Upper lobe of left lung (tissue), 6 donors: ENCODE measurements at regions not wholly inside any gene's neighbourhood (a gene's known extent, or its start where the extent isn't known, plus 50 kb on each side); places are given as distances from the start of the nearest gene placed in this dataset.
A peak's percentile ranks its signal among the peaks of the same experiment; 100 is the strongest.
"Not testable (repeated sequence)": the region's sequence is repeated elsewhere in the genome, so short reads cannot be mapped to it uniquely, and the experiment has no call there.

Experiments
- ATAC-seq, 2 donors: fragments of 200-7000 bp; cut with Tn5 transposase; one replicate each; pipeline ENCODE4 v1.9.1; 2022; ENCODE audit warnings: mild to moderate bottlenecking in 2 of 2, moderate library complexity in 2 of 2; ENCODE audit not compliant: low FRiP score in 2 of 2
- DNase-seq, 2 donors: peaks; one replicate each; pipeline ENCODE4 v3.0.0-alpha.2; 2019 to 2020
- H3K27ac ChIP-seq, 4 donors: fragments of 200-600 bp; sonication (generic); one replicate each; pipeline ENCODE4 v1.5.1; 2016 to 2019
- H3K27me3 ChIP-seq, 4 donors: fragments of 200-600 bp; sonication (generic); one replicate each; pipeline ENCODE4 v1.5.1; 2017 to 2019
- H3K36me3 ChIP-seq, 4 donors: fragments of 200-600 bp; sonication (generic); one replicate each; pipeline ENCODE4 v1.5.1; 2016 to 2019
- H3K4me1 ChIP-seq, 4 donors: fragments of 200-600 bp; sonication (generic); one replicate each; pipeline ENCODE4 v1.5.1; 2018 to 2019
- H3K4me3 ChIP-seq, 4 donors: fragments of 200-600 bp; sonication (generic); one replicate each; pipeline ENCODE4 v1.5.1; 2017 to 2019; ENCODE audit warnings: mild to moderate bottlenecking in 2 of 4, moderate library complexity in 1 of 4
- H3K9me3 ChIP-seq, 4 donors: fragments of 200-600 bp; sonication (generic); one replicate each; pipeline ENCODE4 v1.5.1; 2018 to 2019
- CTCF ChIP-seq, 6 experiments: fragments of 450-650 bp in 4 of 6; fragments of 200-600 bp in 2 of 6; sonication (generic) in 2 of 6; IDR thresholded peaks; one replicate each; pipeline ENCODE4 v1.5.1; 2016 to 2019; ENCODE audit warnings: antibody characterized with exemption in 6 of 6
- EP300 ChIP-seq, 4 donors: sonication (generic); formaldehyde crosslinking; IDR thresholded peaks; one replicate each; pipeline ENCODE4 v1.5.1; 2017; ENCODE audit warnings: antibody characterized with exemption in 4 of 4, control low read depth in 2 of 4
- POLR2A ChIP-seq, 4 donors: fragments of 450-650 bp; IDR thresholded peaks; one replicate each; pipeline ENCODE4 v1.5.1; 2016 to 2017; ENCODE audit warnings: antibody characterized with exemption in 4 of 4, mild to moderate bottlenecking in 2 of 4
- POLR2AphosphoS5 ChIP-seq, 2 donors: sonication (generic); formaldehyde crosslinking; IDR thresholded peaks; one replicate each; pipeline ENCODE4 v1.5.1; 2017; ENCODE audit warnings: antibody characterized with exemption in 2 of 2
- WGBS, 2 donors: methylation state at CpG; one replicate each; pipeline ENCODE4 v1.1.5; 2017 to 2018; 5-methylcytosine and 5-hydroxymethylcytosine counted together
- donor health status: DM: no; HTN: no; CAD: no; lungs with moderate emphysema.
- donor health status: DM: no; HTN: yes; CAD: no; lungs with severe emphysema.

- TF ChIP-seq POLR2A (IDR thresholded peaks at IDR 0.05): no peak
- no peak for TF ChIP-seq CTCF (IDR thresholded peaks at IDR 0.05)
- TF ChIP-seq EP300 (IDR thresholded peaks at IDR 0.05): no peak
- no peak for TF ChIP-seq POLR2AphosphoS5 (IDR thresholded peaks at IDR 0.05)
- no peak for ATAC-seq
- Histone ChIP-seq H3K36me3 (no peaks in the 10 kb centered on the region), H3K9me3 (peaks cover 0 to 6% (median 0%) of the 10 kb centered on the region in 4 donors), H3K4me1 (no peaks in the 10 kb centered on the region), H3K27me3 (no peaks in the 10 kb centered on the region), H3K4me3 (no peak overlapping the region), H3K27ac (no peak overlapping the region)
- peak in 1 of 2 donors; percentile 26 for DNase-seq
- 49 to 76% methylated on average over 5 to 6 of the region's 6 CpGs for whole genome bisulfite sequencing, 2 donors
Measured at GRCh38 chrX:77298790-77299189, 148.4 kb upstream of the FGF16 start.

- peaks cover 0 to 9% (median 0%) of the 10 kb centered on the region in 4 donors for H3K9me3 ChIP-seq
- ATAC-seq: no peak
- no peak for TF ChIP-seq POLR2AphosphoS5 (IDR thresholded peaks at IDR 0.05)
- 74 to 89% methylated on average over 2 to 6 of the region's 6 CpGs for WGBS, 2 donors
- H3K4me3 ChIP-seq: no peak overlapping the region
- DNase-seq: no peak
- H3K27ac ChIP-seq: no peak overlapping the region
- no peaks in the 10 kb centered on the region for H3K4me1 ChIP-seq
- no peaks in the 10 kb centered on the region for H3K36me3 ChIP-seq
- H3K27me3 ChIP-seq: no peaks in the 10 kb centered on the region
Measured at GRCh38 chrX:77299549-77299948, 147.6 kb upstream of the FGF16 start.

- no peaks in the 10 kb centered on the region for H3K9me3 ChIP-seq
- H3K4me3 ChIP-seq: no peak overlapping the region
- H3K27ac ChIP-seq: no peak overlapping the region
- no peaks in the 10 kb centered on the region for H3K27me3 ChIP-seq
- 0 to 36% methylated on average over 1 of the region's 1 CpG for WGBS, 2 donors
- no peaks in the 10 kb centered on the region for H3K36me3 ChIP-seq
- DNase-seq (no peak), ATAC-seq (no peak)
- H3K4me1 ChIP-seq: no peaks in the 10 kb centered on the region
- TF ChIP-seq POLR2AphosphoS5 (IDR thresholded peaks at IDR 0.05) (no peak), EP300 (IDR thresholded peaks at IDR 0.05) (no peak)
Measured at GRCh38 chrX:77342004-77342403, 105.2 kb upstream of the FGF16 start.

- no peaks in the 10 kb centered on the region for H3K4me1 ChIP-seq
- no peaks in the 10 kb centered on the region for H3K36me3 ChIP-seq
- WGBS, 2 donors: 48 to 74% methylated on average over 1 of the region's 1 CpG
- ATAC-seq (no peak), DNase-seq (no peak)
- H3K27me3 ChIP-seq: no peaks in the 10 kb centered on the region
- H3K4me3 ChIP-seq: no peak overlapping the region
- H3K9me3 ChIP-seq: no peaks in the 10 kb centered on the region
- no peak overlapping the region for H3K27ac ChIP-seq
- no peak for TF ChIP-seq POLR2AphosphoS5 (IDR thresholded peaks at IDR 0.05)
- no peak for TF ChIP-seq CTCF (IDR thresholded peaks at IDR 0.05)
- TF ChIP-seq EP300 (IDR thresholded peaks at IDR 0.05): no peak
- TF ChIP-seq POLR2A (IDR thresholded peaks at IDR 0.05): no peak
Measured at GRCh38 chrX:77346859-77347258, 100.3 kb upstream of the FGF16 start.

- no peak overlapping the region for H3K27ac ChIP-seq
- 31 to 34% methylated on average over 3 to 5 of the region's 5 CpGs for WGBS, 2 donors
- H3K4me3 ChIP-seq: no peak overlapping the region
- no peak for DNase-seq
- TF ChIP-seq CTCF (IDR thresholded peaks at IDR 0.05): no peak
- TF ChIP-seq POLR2AphosphoS5 (IDR thresholded peaks at IDR 0.05): no peak
- TF ChIP-seq EP300 (IDR thresholded peaks at IDR 0.05): no peak
- TF ChIP-seq POLR2A (IDR thresholded peaks at IDR 0.05): no peak
- H3K4me1 ChIP-seq: no peaks in the 10 kb centered on the region
- no peak for ATAC-seq
- H3K27me3 ChIP-seq: no peaks in the 10 kb centered on the region
- H3K36me3 ChIP-seq: no peaks in the 10 kb centered on the region
- no peaks in the 10 kb centered on the region for H3K9me3 ChIP-seq
Measured at GRCh38 chrX:77347572-77347971, 99.6 kb upstream of the FGF16 start.

- TF ChIP-seq POLR2AphosphoS5 (IDR thresholded peaks at IDR 0.05): no peak
- TF ChIP-seq EP300 (IDR thresholded peaks at IDR 0.05): no peak
- TF ChIP-seq CTCF (IDR thresholded peaks at IDR 0.05): no peak
- TF ChIP-seq POLR2A (IDR thresholded peaks at IDR 0.05): no peak
- H3K27ac ChIP-seq: no peak overlapping the region
- ATAC-seq: no peak
- H3K36me3 ChIP-seq: no peaks in the 10 kb centered on the region
- H3K4me3 ChIP-seq: no peak overlapping the region
- no peaks in the 10 kb centered on the region for H3K9me3 ChIP-seq
- H3K27me3 ChIP-seq: no peaks in the 10 kb centered on the region
- WGBS, 2 donors: 77% methylated on average over 2 of the region's 2 CpGs; no CpG with 5 or more reads in 1 of the 2 donors
- DNase-seq: no peak
- H3K4me1 ChIP-seq: no peaks in the 10 kb centered on the region
Measured at GRCh38 chrX:77389891-77390290, 57.3 kb upstream of the FGF16 start.

GRCh38 chrX:77390365-77390764 is 56.8 kb upstream of the FGF16 start:
- not testable (repeated sequence) for H3K4me1 ChIP-seq, H3K36me3 ChIP-seq, ATAC-seq, H3K9me3 ChIP-seq, H3K4me3 ChIP-seq, H3K27ac ChIP-seq, DNase-seq, H3K27me3 ChIP-seq
- WGBS, 2 donors: 73% methylated on average over 7 of the region's 7 CpGs; no CpG with 5 or more reads in 1 of the 2 donors
